ENCODE measurements at regions not wholly inside any gene's neighbourhood (a gene's known extent, or its start where the extent isn't known, plus 50 kb on each side); places are given as distances from the start of the nearest gene placed in this dataset.

GRCh38 chr3:14652-15051 is 181.9 kb upstream of the CHL1 start:
- TF ChIP-seq, protein P1, sequence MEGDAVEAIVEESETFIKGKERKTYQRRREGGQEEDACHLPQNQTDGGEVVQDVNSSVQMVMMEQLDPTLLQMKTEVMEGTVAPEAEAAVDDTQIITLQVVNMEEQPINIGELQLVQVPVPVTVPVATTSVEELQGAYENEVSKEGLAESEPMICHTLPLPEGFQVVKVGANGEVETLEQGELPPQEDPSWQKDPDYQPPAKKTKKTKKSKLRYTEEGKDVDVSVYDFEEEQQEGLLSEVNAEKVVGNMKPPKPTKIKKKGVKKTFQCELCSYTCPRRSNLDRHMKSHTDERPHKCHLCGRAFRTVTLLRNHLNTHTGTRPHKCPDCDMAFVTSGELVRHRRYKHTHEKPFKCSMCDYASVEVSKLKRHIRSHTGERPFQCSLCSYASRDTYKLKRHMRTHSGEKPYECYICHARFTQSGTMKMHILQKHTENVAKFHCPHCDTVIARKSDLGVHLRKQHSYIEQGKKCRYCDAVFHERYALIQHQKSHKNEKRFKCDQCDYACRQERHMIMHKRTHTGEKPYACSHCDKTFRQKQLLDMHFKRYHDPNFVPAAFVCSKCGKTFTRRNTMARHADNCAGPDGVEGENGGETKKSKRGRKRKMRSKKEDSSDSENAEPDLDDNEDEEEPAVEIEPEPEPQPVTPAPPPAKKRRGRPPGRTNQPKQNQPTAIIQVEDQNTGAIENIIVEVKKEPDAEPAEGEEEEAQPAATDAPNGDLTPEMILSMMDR (IDR thresholded peaks at IDR 0.05; ENCODE audit: low read depth, low read length) = no peak
- no peak for TF ChIP-seq EZH2phosphoT487 (IDR thresholded peaks at IDR 0.05; ENCODE audit: low read depth)

All from OCI-LY3 (cell line).